HEK293 (cell line): ENCODE measurements at regions not wholly inside any gene's neighbourhood (a gene's known extent, or its start where the extent isn't known, plus 50 kb on each side); places are given as distances from the start of the nearest gene placed in this dataset.

ENCODE experiments used
- ATF2 ChIP-seq: fragments of 450-650 bp; formaldehyde crosslinking; IDR thresholded peaks from 2 replicates; pipeline ENCODE4 v1.5.1; 2016; ENCODE audit warnings: missing biosample characterization, missing genetic modification characterization, low read depth
- CTCF ChIP-seq: fragments of 450-650 bp; formaldehyde crosslinking; IDR thresholded peaks from 2 replicates; pipeline ENCODE4 v1.5.1; 2016; ENCODE audit warnings: missing biosample characterization, missing genetic modification characterization
- GFI1B ChIP-seq: fragments of 450-650 bp; formaldehyde crosslinking; IDR thresholded peaks from 2 replicates; pipeline ENCODE4 v1.5.1; 2016; ENCODE audit warnings: missing biosample characterization, missing genetic modification characterization
- KLF10 ChIP-seq: fragments of 450-650 bp; IDR thresholded peaks from 2 replicates; pipeline ENCODE4 v1.5.1; 2018; ENCODE audit warnings: missing biosample characterization, mild to moderate bottlenecking, missing genetic modification characterization
- MEIS1 ChIP-seq: sonication (generic); formaldehyde crosslinking; IDR thresholded peaks from 2 replicates; pipeline ENCODE4 v1.8.1; 2022; ENCODE audit warnings: missing genetic modification reagents, mild to moderate bottlenecking, borderline replicate concordance
- REST ChIP-seq: fragments of 450-650 bp; formaldehyde crosslinking; IDR thresholded peaks from 2 replicates; pipeline ENCODE4 v1.5.1; 2016; ENCODE audit warnings: missing biosample characterization, missing genetic modification characterization
- ZBTB26 ChIP-seq: fragments of 450-650 bp; formaldehyde crosslinking; optimal IDR thresholded peaks from 2 replicates; pipeline ENCODE3; 2016; ENCODE audit warnings: missing biosample characterization, mild to moderate bottlenecking, missing genetic modification characterization
- ZIC2 ChIP-seq: fragments of 450-650 bp; formaldehyde crosslinking; IDR thresholded peaks from 2 replicates; pipeline ENCODE4 v1.5.1; 2016; ENCODE audit warnings: missing biosample characterization, missing genetic modification characterization
- ZNF10 ChIP-seq: fragments of 450-650 bp; formaldehyde crosslinking; IDR thresholded peaks from 2 replicates; pipeline ENCODE4 v1.5.1; 2017; ENCODE audit warnings: missing biosample characterization, missing genetic modification characterization
- ZNF221 ChIP-seq: fragments of 450-650 bp; formaldehyde crosslinking; IDR thresholded peaks from 2 replicates; pipeline ENCODE4 v1.5.1; 2017; ENCODE audit warnings: missing biosample characterization, missing genetic modification characterization, borderline replicate concordance
- ZNF621 ChIP-seq: fragments of 450-650 bp; formaldehyde crosslinking; IDR thresholded peaks from 2 replicates; pipeline ENCODE4 v1.5.1; 2017; ENCODE audit warnings: missing biosample characterization, missing genetic modification characterization
- ZNF792 ChIP-seq: fragments of 450-650 bp; formaldehyde crosslinking; IDR thresholded peaks from 2 replicates; pipeline ENCODE4 v1.5.1; 2016; ENCODE audit warnings: missing biosample characterization, missing genetic modification characterization

GRCh38 chr4:81790477-81790876, 318.8 kb upstream of the RASGEF1B start:
- TF ChIP-seq ZNF10 (tag by site-specific recombination) (no peak), REST (tag by site-specific recombination) (no peak), GFI1B (tag by site-specific recombination) (no peak), CTCF (tag by site-specific recombination) (no peak), ZNF621 (no peak), MEIS1 (CRISPR knock-in tag) (no peak), ZNF792 (tag by site-specific recombination) (no peak), ZIC2 (tag by site-specific recombination) (no peak), ZBTB26 (tag by site-specific recombination) (no peak), KLF10 (tag by site-specific recombination) (no peak), ATF2 (tag by site-specific recombination) (no peak), ZNF221 (no peak)
